ENCODE measurements at regions not wholly inside any gene's neighbourhood (a gene's known extent, or its start where the extent isn't known, plus 50 kb on each side); places are given as distances from the start of the nearest gene placed in this dataset.

GRCh38 chr3:158970006-158970405, 168.2 kb downstream of the MFSD1 start:
- TF ChIP-seq CTCF (IDR thresholded peaks at IDR 0.05) (no peak), POLR2A (IDR thresholded peaks at IDR 0.05) (no peak), POLR2AphosphoS5 (IDR thresholded peaks at IDR 0.05) (no peak)
